ENCODE measurements at regions not wholly inside any gene's neighbourhood (a gene's known extent, or its start where the extent isn't known, plus 50 kb on each side); places are given as distances from the start of the nearest gene placed in this dataset.

DNA sequence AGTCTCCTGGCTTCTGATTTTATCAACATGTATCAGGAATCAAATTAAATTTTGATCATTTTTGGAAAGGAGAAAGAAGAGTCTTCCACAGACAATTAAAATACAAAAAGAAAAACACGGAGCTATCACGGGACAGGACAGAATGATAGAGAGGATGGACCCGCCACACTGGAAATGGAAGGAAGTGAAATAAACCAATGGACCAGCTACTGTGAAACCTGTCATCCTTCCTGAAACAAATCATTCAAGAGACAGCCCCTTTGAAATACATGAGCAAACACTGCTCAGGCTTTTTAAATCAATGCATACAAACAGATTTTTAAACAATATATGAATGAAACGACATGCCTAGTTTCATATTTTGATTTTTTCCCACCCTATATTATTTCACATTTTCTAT lies 339.4 kb downstream of the ACTL7B start:
- Mint-ChIP-seq H3K4me1 (no peaks in the 10 kb centered on the region), H3K4me3 (no peak overlapping the region), H3K9me3 (ENCODE audit: insufficient read depth) (no peaks in the 10 kb centered on the region), H3K27me3 (peaks cover 3% of the 10 kb centered on the region), H3K27ac (no peak overlapping the region)
- Histone ChIP-seq H3K27me3 (replicated peaks in 1 of 4; ENCODE audit: control extremely low read depth in 1 of 4, control insufficient read depth in 3 of 4, insufficient read depth in 4 of 4, low read length in 3 of 4) (no peaks in the 10 kb centered on the region), H3K9ac (ENCODE audit: low read length) (no peak overlapping the region), H3K4me3 (ENCODE audit: control extremely low read depth in 1 of 5, extremely low read depth in 1 of 5, insufficient read depth in 1 of 5, low read depth in 2 of 5, low read length in 4 of 5) (no peak overlapping the region), H3K36me3 (replicated peaks in 1 of 2; ENCODE audit: control extremely low read depth in 1 of 2, control insufficient read depth in 1 of 2, extremely low read depth in 1 of 2, insufficient read depth in 2 of 2, low read length in 1 of 2) (no peaks in the 10 kb centered on the region), H3K79me2 (ENCODE audit: control insufficient read depth, insufficient read depth, low read length) (no peaks in the 10 kb centered on the region), H3K4me1 (ENCODE audit: control insufficient read depth in 2 of 2, insufficient read depth in 2 of 2, low read length in 2 of 2) (no peaks in the 10 kb centered on the region), H3K27ac (ENCODE audit: low read length in 2 of 2) (no peak overlapping the region), H2AFZ (ENCODE audit: insufficient read depth, low read depth, low read length, poor library complexity, severe bottlenecking) (no peak overlapping the region), H3K9me3 (ENCODE audit: control extremely low read depth in 1 of 3, control insufficient read depth in 2 of 3, insufficient read depth in 1 of 3, low read length in 2 of 3) (no peaks in the 10 kb centered on the region), H4K20me1 (ENCODE audit: control insufficient read depth, insufficient read depth, low read length, poor library complexity, severe bottlenecking) (no peaks in the 10 kb centered on the region), H3K4me2 (replicated peaks; ENCODE audit: low read depth, low read length, poor library complexity, severe bottlenecking) (no peak overlapping the region)
- DNase-seq, result no peak
- POLR2A ChIA-PET, result no interaction called here
- TF ChIP-seq EZH2 (IDR thresholded peaks at IDR 0.05; ENCODE audit: borderline replicate concordance, insufficient read depth, low read depth, low read length, poor library complexity, severe bottlenecking), result no peak
- TF ChIP-seq, protein P1, sequence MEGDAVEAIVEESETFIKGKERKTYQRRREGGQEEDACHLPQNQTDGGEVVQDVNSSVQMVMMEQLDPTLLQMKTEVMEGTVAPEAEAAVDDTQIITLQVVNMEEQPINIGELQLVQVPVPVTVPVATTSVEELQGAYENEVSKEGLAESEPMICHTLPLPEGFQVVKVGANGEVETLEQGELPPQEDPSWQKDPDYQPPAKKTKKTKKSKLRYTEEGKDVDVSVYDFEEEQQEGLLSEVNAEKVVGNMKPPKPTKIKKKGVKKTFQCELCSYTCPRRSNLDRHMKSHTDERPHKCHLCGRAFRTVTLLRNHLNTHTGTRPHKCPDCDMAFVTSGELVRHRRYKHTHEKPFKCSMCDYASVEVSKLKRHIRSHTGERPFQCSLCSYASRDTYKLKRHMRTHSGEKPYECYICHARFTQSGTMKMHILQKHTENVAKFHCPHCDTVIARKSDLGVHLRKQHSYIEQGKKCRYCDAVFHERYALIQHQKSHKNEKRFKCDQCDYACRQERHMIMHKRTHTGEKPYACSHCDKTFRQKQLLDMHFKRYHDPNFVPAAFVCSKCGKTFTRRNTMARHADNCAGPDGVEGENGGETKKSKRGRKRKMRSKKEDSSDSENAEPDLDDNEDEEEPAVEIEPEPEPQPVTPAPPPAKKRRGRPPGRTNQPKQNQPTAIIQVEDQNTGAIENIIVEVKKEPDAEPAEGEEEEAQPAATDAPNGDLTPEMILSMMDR (IDR thresholded peaks at IDR 0.05), result no peak
- WGBS (ENCODE audit: insufficient coverage), result no CpG with 5 or more reads among the region's 4 CpGs
- intact Hi-C loops (cut with micrococcal nuclease), result no loop called here
- CTCF ChIA-PET, result no interaction called here
- ATAC-seq (ENCODE audit: low read depth), result no peak

DNA sequence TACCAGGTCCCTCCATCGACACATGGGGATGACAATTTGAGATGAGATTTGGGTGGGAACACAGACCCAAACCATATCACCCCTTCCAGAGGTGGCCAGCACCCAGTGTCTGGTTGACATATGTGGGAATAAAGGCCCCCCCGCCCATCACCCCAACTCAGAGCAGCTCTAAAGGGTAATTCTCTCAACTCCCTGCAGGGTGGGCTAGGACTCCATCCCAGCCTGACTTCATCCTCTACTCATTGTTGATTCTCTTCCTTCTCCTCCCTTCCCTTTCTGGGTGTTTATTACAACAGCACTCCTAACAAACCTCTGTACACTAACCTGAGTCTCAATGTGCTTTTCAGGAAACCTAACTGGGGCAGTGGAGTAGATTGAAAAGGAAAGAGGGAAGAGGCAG lies 339.9 kb downstream of the ACTL7B start:
- intact Hi-C loops (cut with micrococcal nuclease), result no loop called here
- 100% methylated on average over 1 of the region's 2 CpGs for WGBS (ENCODE audit: insufficient coverage)
- Histone ChIP-seq H3K4me1 (ENCODE audit: control insufficient read depth in 2 of 2, insufficient read depth in 2 of 2, low read length in 2 of 2) (no peaks in the 10 kb centered on the region), H2AFZ (ENCODE audit: insufficient read depth, low read depth, low read length, poor library complexity, severe bottlenecking) (no peak overlapping the region), H3K27ac (ENCODE audit: low read length in 2 of 2) (no peak overlapping the region), H4K20me1 (ENCODE audit: control insufficient read depth, insufficient read depth, low read length, poor library complexity, severe bottlenecking) (no peaks in the 10 kb centered on the region), H3K4me3 (ENCODE audit: control extremely low read depth in 1 of 5, extremely low read depth in 1 of 5, insufficient read depth in 1 of 5, low read depth in 2 of 5, low read length in 4 of 5) (no peak overlapping the region), H3K79me2 (ENCODE audit: control insufficient read depth, insufficient read depth, low read length) (no peaks in the 10 kb centered on the region), H3K4me2 (replicated peaks; ENCODE audit: low read depth, low read length, poor library complexity, severe bottlenecking) (no peak overlapping the region), H3K27me3 (replicated peaks in 1 of 4; ENCODE audit: control extremely low read depth in 1 of 4, control insufficient read depth in 3 of 4, insufficient read depth in 4 of 4, low read length in 3 of 4) (no peaks in the 10 kb centered on the region), H3K9me3 (ENCODE audit: control extremely low read depth in 1 of 3, control insufficient read depth in 2 of 3, insufficient read depth in 1 of 3, low read length in 2 of 3) (no peaks in the 10 kb centered on the region), H3K9ac (ENCODE audit: low read length) (no peak overlapping the region), H3K36me3 (replicated peaks in 1 of 2; ENCODE audit: control extremely low read depth in 1 of 2, control insufficient read depth in 1 of 2, extremely low read depth in 1 of 2, insufficient read depth in 2 of 2, low read length in 1 of 2) (no peaks in the 10 kb centered on the region)
- Mint-ChIP-seq H3K4me3 (no peak overlapping the region), H3K4me1 (no peaks in the 10 kb centered on the region), H3K9me3 (ENCODE audit: insufficient read depth) (no peaks in the 10 kb centered on the region), H3K27ac (no peak overlapping the region), H3K27me3 (peaks cover 3% of the 10 kb centered on the region)
- POLR2A ChIA-PET, result no interaction called here
- ATAC-seq (ENCODE audit: low read depth), result no peak
- no peak for TF ChIP-seq EZH2 (IDR thresholded peaks at IDR 0.05; ENCODE audit: borderline replicate concordance, insufficient read depth, low read depth, low read length, poor library complexity, severe bottlenecking)
- TF ChIP-seq, protein P1 (IDR thresholded peaks at IDR 0.05), result no peak
- DNase-seq, result no peak
- CTCF ChIA-PET, result no interaction called here

Data from B cell (primary cell).